Skeletal muscle tissue (tissue), 1 donor: ENCODE measurements at regions not wholly inside any gene's neighbourhood (a gene's known extent, or its start where the extent isn't known, plus 50 kb on each side); places are given as distances from the start of the nearest gene placed in this dataset. TPM values are rescaled to one million over a fixed set of nuclear protein-coding genes. Genes with fewer than 3 reads are reported as not detected.

Source experiments
- small RNA-seq: library from RNA; depleted of rRNA; stranded (forward); fragments of <200 nt; gene quantifications from one replicate; pipeline ENCODE3, GENCODE V24; 2014

Small RNA genes lying in the stretch of these regions (small RNA-seq; reads per million reads assigned to genes)
- gene AL359920.1 = not detected
